B cell (primary cell): ENCODE measurements at regions not wholly inside any gene's neighbourhood (a gene's known extent, or its start where the extent isn't known, plus 50 kb on each side); places are given as distances from the start of the nearest gene placed in this dataset.

Experiments
- ATAC-seq: fragments of 200-7000 bp; cut with Tn5 transposase; one replicate; pipeline ENCODE4 v1.10.0; 2021; ENCODE audit warnings: low read depth, mild to moderate bottlenecking, moderate number of reproducible peaks, moderate library complexity
- CTCF ChIA-PET: fragments of 350-600 bp; sonication (Branson Sonifier 250); formaldehyde crosslinking; loops from one replicate; lab custom pipeline; 2021; ENCODE audit warnings: antibody characterized with exemption, inconsistent platforms; lab: Charles Lee
- POLR2A ChIA-PET: fragments of 350-600 bp; sonication (Branson Sonifier 250); formaldehyde crosslinking; loops from one replicate; lab custom pipeline; 2021; ENCODE audit warnings: antibody characterized with exemption; lab: Charles Lee
- DNase-seq: peaks from one replicate; pipeline ENCODE4 v3.0.0; 2013
- H2AFZ ChIP-seq: 2 replicates; pipeline ENCODE4 v1.6.1; 2012; ENCODE audit warnings: mild to moderate bottlenecking, low read depth, low read length; ENCODE audit not compliant: insufficient read depth, poor library complexity, severe bottlenecking
- H3K27ac ChIP-seq, 2 donors: 1 replicate in 1 of 2; 2 replicates in 1 of 2; pipeline ENCODE4 v1.5.1; 2012 to 2013; ENCODE audit warnings: low read length in 2 of 2, mild to moderate bottlenecking in 2 of 2, moderate library complexity in 1 of 2
- H3K27me3 ChIP-seq, 4 experiments: fragments of 200-600 bp in 1 of 4; sonication (generic) in 1 of 4; replicated peaks in 1 of 4; 1 replicate in 2 of 4; 2 replicates in 2 of 4; pipeline versions ENCODE4 v1.6.1 to v1.7.0; 2013 to 2016; ENCODE audit warnings: low read length in 3 of 4, mild to moderate bottlenecking in 2 of 4, mixed read lengths in 1 of 4, moderate library complexity in 1 of 4; ENCODE audit not compliant: insufficient read depth in 4 of 4, control insufficient read depth in 3 of 4; ENCODE audit errors: control extremely low read depth in 1 of 4
- H3K36me3 ChIP-seq, 2 experiments: replicated peaks in 1 of 2; 1 replicate in 1 of 2; 2 replicates in 1 of 2; pipeline versions ENCODE4 v1.6.1 to v1.7.1; 2013; ENCODE audit warnings: low read length in 1 of 2; ENCODE audit not compliant: insufficient read depth in 2 of 2, control insufficient read depth in 1 of 2; ENCODE audit errors: control extremely low read depth in 1 of 2, extremely low read depth in 1 of 2
- H3K4me1 ChIP-seq, 2 donors: fragments of 200-600 bp in 1 of 2; sonication (generic) in 1 of 2; 1 replicate in 1 of 2; 2 replicates in 1 of 2; pipeline versions ENCODE4 v1.5.1 to v1.6.1; 2013 to 2017; ENCODE audit warnings: low read length in 2 of 2; ENCODE audit not compliant: control insufficient read depth in 2 of 2, insufficient read depth in 2 of 2
- H3K4me2 ChIP-seq: replicated peaks from 2 replicates; pipeline ENCODE3; 2012; ENCODE audit warnings: mild to moderate bottlenecking, low read depth, low read length; ENCODE audit not compliant: poor library complexity, severe bottlenecking
- H3K4me3 ChIP-seq, 5 experiments: fragments of 200-600 bp in 1 of 5; sonication (generic) in 1 of 5; 1 replicate in 3 of 5; 2 replicates in 2 of 5; pipeline versions ENCODE4 v1.5.1 to v1.7.0; 2011 to 2016; ENCODE audit warnings: low read length in 4 of 5, mild to moderate bottlenecking in 4 of 5, low read depth in 2 of 5, control low read depth in 1 of 5, moderate library complexity in 1 of 5; ENCODE audit not compliant: insufficient read depth in 1 of 5; ENCODE audit errors: control extremely low read depth in 1 of 5, extremely low read depth in 1 of 5
- H3K79me2 ChIP-seq: fragments of 200-600 bp; sonication (generic); one replicate; pipeline ENCODE4 v1.6.0; 2016; ENCODE audit warnings: low read length; ENCODE audit not compliant: control insufficient read depth, insufficient read depth
- H3K9ac ChIP-seq: fragments of 200-600 bp; sonication (generic); 2 replicates; pipeline ENCODE4 v1.6.1; 2017; ENCODE audit warnings: mild to moderate bottlenecking, low read length, moderate library complexity
- H3K9me3 ChIP-seq, 3 donors: one replicate each; pipeline versions ENCODE4 v1.6.1 to v1.7.1; 2013; ENCODE audit warnings: low read length in 2 of 3; ENCODE audit not compliant: control insufficient read depth in 2 of 3, insufficient read depth in 1 of 3; ENCODE audit errors: control extremely low read depth in 1 of 3
- H4K20me1 ChIP-seq: 2 replicates; pipeline ENCODE4 v1.6.0; 2012; ENCODE audit warnings: mild to moderate bottlenecking, low read length; ENCODE audit not compliant: insufficient read depth, control insufficient read depth, poor library complexity, severe bottlenecking
- H3K27ac Mint-ChIP-seq: one replicate; pipeline ENCODE4 v1.8.0; 2021; ENCODE audit warnings: mixed read lengths
- H3K27me3 Mint-ChIP-seq: one replicate; pipeline ENCODE4 v1.8.0; 2021; ENCODE audit warnings: mixed read lengths
- H3K4me1 Mint-ChIP-seq: one replicate; pipeline ENCODE4 v1.8.0; 2021; ENCODE audit warnings: mixed read lengths
- H3K4me3 Mint-ChIP-seq: one replicate; pipeline ENCODE4 v1.8.0; 2021; ENCODE audit warnings: mixed read lengths
- H3K9me3 Mint-ChIP-seq: one replicate; pipeline ENCODE4 v1.8.0; 2022; ENCODE audit warnings: mixed read lengths; ENCODE audit not compliant: insufficient read depth
- CTCF ChIP-seq: fragments of 200-600 bp; IDR thresholded peaks from one replicate; pipeline ENCODE4 v1.8.0; 2022; ENCODE audit warnings: antibody characterized with exemption, mild to moderate bottlenecking
- EZH2 ChIP-seq: IDR thresholded peaks from 2 replicates; pipeline ENCODE4 v1.6.1; 2012; ENCODE audit warnings: borderline replicate concordance, low read depth, mild to moderate bottlenecking, moderate library complexity, low read length; ENCODE audit not compliant: insufficient read depth, poor library complexity, severe bottlenecking
- WGBS: methylation state at CpG from one replicate; pipeline ENCODE4 v1.1.5; 2013; ENCODE audit warnings: missing lambda C conversion rate; ENCODE audit not compliant: insufficient coverage; 5-methylcytosine and 5-hydroxymethylcytosine counted together
- intact Hi-C: fragments of 100-400 bp; cut with micrococcal nuclease; formaldehyde crosslinking; loops from one replicate; pipeline ENCODE4 v1.10.0; 2022

GRCh38 chr15:91584895-91585294, 268.6 kb upstream of the SLCO3A1 start:
- ATAC-seq (no peak), DNase-seq (no peak)
- H3K79me2 ChIP-seq = no peaks in the 10 kb centered on the region
- no peak overlapping the region for H3K4me3 ChIP-seq
- H3K27me3 ChIP-seq = no peaks in the 10 kb centered on the region
- CTCF ChIA-PET = no interaction called here
- no peaks in the 10 kb centered on the region for H3K9me3 Mint-ChIP-seq
- no peak overlapping the region for H3K4me3 Mint-ChIP-seq
- H2AFZ ChIP-seq = no peak overlapping the region
- POLR2A ChIA-PET = no interaction called here
- no peaks in the 10 kb centered on the region for H3K9me3 ChIP-seq
- H3K27ac ChIP-seq = no peak overlapping the region
- H3K27ac Mint-ChIP-seq = no peak overlapping the region
- H3K9ac ChIP-seq = no peak overlapping the region
- no peak overlapping the region for H3K4me2 ChIP-seq
- no peaks in the 10 kb centered on the region for H3K36me3 ChIP-seq
- no peaks in the 10 kb centered on the region for H3K4me1 Mint-ChIP-seq
- 100% methylated on average over 1 of the region's 3 CpGs for WGBS
- intact Hi-C loops = no loop called here
- peaks cover 3% of the 10 kb centered on the region for H3K27me3 Mint-ChIP-seq
- no peak for TF ChIP-seq CTCF
- no peak for TF ChIP-seq EZH2
- no peaks in the 10 kb centered on the region for H3K4me1 ChIP-seq
- H4K20me1 ChIP-seq = no peaks in the 10 kb centered on the region

GRCh38 chr15:91586560-91586959, 266.9 kb upstream of the SLCO3A1 start:
- Histone ChIP-seq H3K4me2 (no peak overlapping the region), H4K20me1 (no peaks in the 10 kb centered on the region), H3K36me3 (no peaks in the 10 kb centered on the region), H3K27me3 (no peaks in the 10 kb centered on the region), H3K4me3 (no peak overlapping the region), H3K27ac (no peak overlapping the region), H2AFZ (no peak overlapping the region), H3K9ac (no peak overlapping the region), H3K4me1 (no peaks in the 10 kb centered on the region), H3K9me3 (no peaks in the 10 kb centered on the region), H3K79me2 (no peaks in the 10 kb centered on the region)
- 82% methylated on average over 1 of the region's 4 CpGs for WGBS
- no peak overlapping the region for H3K27ac Mint-ChIP-seq
- H3K4me1 Mint-ChIP-seq = no peaks in the 10 kb centered on the region
- DNase-seq (no peak), ATAC-seq (no peak)
- H3K9me3 Mint-ChIP-seq = no peaks in the 10 kb centered on the region
- intact Hi-C loops = no loop called here
- no peak overlapping the region for H3K4me3 Mint-ChIP-seq
- peaks cover 3% of the 10 kb centered on the region for H3K27me3 Mint-ChIP-seq
- TF ChIP-seq CTCF = no peak
- TF ChIP-seq EZH2 = no peak
- ChIA-PET CTCF (no interaction called here), POLR2A (no interaction called here)
